H9 (cell line): ENCODE measurements at regions not wholly inside any gene's neighbourhood (a gene's known extent, or its start where the extent isn't known, plus 50 kb on each side); places are given as distances from the start of the nearest gene placed in this dataset.

Experiments used
- DNase-seq: peaks from one replicate; pipeline ENCODE4 v3.0.0-alpha.2; 2017
- H2AFZ ChIP-seq: one replicate; pipeline ENCODE4 v1.6.1; 2013; ENCODE audit warnings: mild to moderate bottlenecking, low read length, control low read depth, moderate library complexity
- H2AK5ac ChIP-seq: 2 replicates; pipeline ENCODE4 v1.6.1; 2013; ENCODE audit warnings: low read length, control low read depth, mixed read lengths; ENCODE audit not compliant: insufficient read length
- H2BK120ac ChIP-seq: one replicate; pipeline ENCODE4 v1.6.1; 2013; ENCODE audit warnings: low read depth, mild to moderate bottlenecking, low read length, control low read depth, inconsistent platforms; ENCODE audit not compliant: poor library complexity, severe bottlenecking
- H2BK12ac ChIP-seq: 2 replicates; pipeline ENCODE4 v1.6.1; 2013; ENCODE audit warnings: low read length, control low read depth, mixed read lengths, low read depth; ENCODE audit not compliant: insufficient read length
- H2BK15ac ChIP-seq: 2 replicates; pipeline ENCODE4 v1.6.1; 2013; ENCODE audit warnings: low read depth, low read length, control low read depth
- H2BK20ac ChIP-seq: one replicate; pipeline ENCODE4 v1.6.1; 2013; ENCODE audit warnings: low read depth, mild to moderate bottlenecking, low read length, control low read depth, inconsistent platforms; ENCODE audit not compliant: poor library complexity, severe bottlenecking
- H2BK5ac ChIP-seq: 2 replicates; pipeline ENCODE4 v1.6.1; 2013; ENCODE audit warnings: low read length, control low read depth, mixed read lengths; ENCODE audit not compliant: insufficient read length
- H3K14ac ChIP-seq: 2 replicates; pipeline ENCODE4 v1.6.1; 2013; ENCODE audit warnings: low read length, control low read depth; ENCODE audit not compliant: insufficient read depth
- H3K18ac ChIP-seq: 2 replicates; pipeline ENCODE4 v1.6.1; 2013; ENCODE audit warnings: low read depth, mild to moderate bottlenecking, mixed read lengths, low read length, control low read depth; ENCODE audit not compliant: insufficient read length
- H3K23ac ChIP-seq: 2 replicates; pipeline ENCODE4 v1.6.1; 2013; ENCODE audit warnings: low read length, control low read depth, mixed read lengths, low read depth; ENCODE audit not compliant: insufficient read length
- H3K23me2 ChIP-seq: 2 replicates; pipeline ENCODE4 v1.6.1; 2013; ENCODE audit warnings: low read depth, mild to moderate bottlenecking, mixed read lengths, low read length, control low read depth; ENCODE audit not compliant: insufficient read length, poor library complexity, severe bottlenecking
- H3K27ac ChIP-seq: 2 replicates; pipeline ENCODE4 v1.5.1; 2013; ENCODE audit warnings: low read length, control low read depth, mixed read lengths, low read depth; ENCODE audit not compliant: insufficient read length
- H3K27me3 ChIP-seq: 2 replicates; pipeline ENCODE4 v1.6.1; 2013; ENCODE audit warnings: low read length, control low read depth, inconsistent platforms; ENCODE audit not compliant: insufficient read depth
- H3K4ac ChIP-seq: 2 replicates; pipeline ENCODE4 v1.6.1; 2013; ENCODE audit warnings: low read depth, mild to moderate bottlenecking, control low read depth, inconsistent platforms, low read length, moderate library complexity
- H3K4me1 ChIP-seq: 2 replicates; pipeline ENCODE4 v1.6.1; 2013; ENCODE audit warnings: low read length, control low read depth, inconsistent platforms; ENCODE audit not compliant: insufficient read depth
- H3K4me2 ChIP-seq: 2 replicates; pipeline ENCODE4 v1.6.1; 2013; ENCODE audit warnings: low read length, control low read depth, mixed read lengths; ENCODE audit not compliant: insufficient read length, insufficient read depth
- H3K56ac ChIP-seq: 2 replicates; pipeline ENCODE4 v1.6.1; 2013; ENCODE audit warnings: low read depth, mild to moderate bottlenecking, mixed read lengths, low read length, control low read depth; ENCODE audit not compliant: insufficient read length
- H3K79me1 ChIP-seq: 2 replicates; pipeline ENCODE4 v1.6.1; 2013; ENCODE audit warnings: low read depth, mild to moderate bottlenecking, moderate library complexity, low read length, control low read depth, inconsistent platforms; ENCODE audit not compliant: insufficient read depth, poor library complexity, severe bottlenecking
- H3K79me2 ChIP-seq: 2 replicates; pipeline ENCODE4 v1.6.1; 2013; ENCODE audit warnings: low read length, control low read depth, inconsistent platforms; ENCODE audit not compliant: insufficient read depth
- H3K9ac ChIP-seq: 2 replicates; pipeline ENCODE4 v1.6.1; 2013; ENCODE audit warnings: low read length, control low read depth, mixed read lengths; ENCODE audit not compliant: insufficient read length; ENCODE audit errors: extremely low read depth
- H3K9me3 ChIP-seq: one replicate; pipeline ENCODE4 v1.6.1; 2013; ENCODE audit warnings: low read depth, low read length, inconsistent platforms; ENCODE audit not compliant: control insufficient read depth
- H3T11ph ChIP-seq: one replicate; pipeline ENCODE4 v1.6.1; 2013; ENCODE audit warnings: mild to moderate bottlenecking, low read length, control low read depth, inconsistent platforms
- H4K20me1 ChIP-seq: one replicate; pipeline ENCODE4 v1.6.1; 2013; ENCODE audit not compliant: control insufficient read depth, insufficient read length, insufficient read depth
- H4K5ac ChIP-seq: 2 replicates; pipeline ENCODE4 v1.6.1; 2013; ENCODE audit warnings: low read depth, mild to moderate bottlenecking, mixed read lengths, low read length, control low read depth; ENCODE audit not compliant: insufficient read length
- H4K8ac ChIP-seq: replicated peaks from 2 replicates; pipeline ENCODE4 v1.6.1; 2013; ENCODE audit warnings: low read length, control low read depth, mixed read lengths, low read depth; ENCODE audit not compliant: insufficient read length
- H4K91ac ChIP-seq: 2 replicates; pipeline ENCODE4 v1.6.1; 2013; ENCODE audit warnings: low read depth, mild to moderate bottlenecking, moderate library complexity, mixed read lengths, low read length, control low read depth; ENCODE audit not compliant: insufficient read length
- H3K27ac Mint-ChIP-seq, 3 experiments: 2 replicates in 2 of 3; 3 replicates in 1 of 3; pipeline ENCODE4 v1.8.0; 2020 to 2021; ENCODE audit warnings: mixed read lengths in 3 of 3, mild to moderate bottlenecking in 1 of 3, moderate library complexity in 1 of 3
- H3K27me3 Mint-ChIP-seq: 2 replicates; pipeline ENCODE4 v1.8.0; 2021; ENCODE audit warnings: low read depth, mild to moderate bottlenecking, moderate library complexity, mixed read lengths
- H3K36me3 Mint-ChIP-seq, 3 experiments: 2 replicates in 2 of 3; 3 replicates in 1 of 3; pipeline ENCODE4 v1.8.0; 2020 to 2021; ENCODE audit warnings: low read depth in 3 of 3, mixed read lengths in 3 of 3; ENCODE audit not compliant: insufficient read depth in 1 of 3
- H3K4me1 Mint-ChIP-seq, 2 experiments: 2 replicates each; pipeline ENCODE4 v1.8.0; 2020; ENCODE audit warnings: mixed read lengths in 2 of 2
- H3K4me3 Mint-ChIP-seq, 2 experiments: 2 replicates in 1 of 2; 3 replicates in 1 of 2; pipeline ENCODE4 v1.8.0; 2020 to 2021; ENCODE audit warnings: mild to moderate bottlenecking in 2 of 2, mixed read lengths in 2 of 2, moderate library complexity in 1 of 2
- H3K9me3 Mint-ChIP-seq, 2 experiments: 2 replicates in 1 of 2; 3 replicates in 1 of 2; pipeline ENCODE4 v1.8.0; 2020; ENCODE audit warnings: mild to moderate bottlenecking in 2 of 2, mixed read lengths in 2 of 2, moderate library complexity in 1 of 2
- WGBS: extraction: QIAGEN DNeasy Blood & Tissue Kit; methylation state at CpG from one replicate; pipeline ENCODE4 v1.1.7; 2013; ENCODE audit warnings: missing lambda C conversion rate, low lambda C conversion rate, mixed read lengths; ENCODE audit not compliant: insufficient read length; ENCODE audit errors: extremely low coverage; 5-methylcytosine and 5-hydroxymethylcytosine counted together
- TF ChIP-seq, protein P1 (sequence below): fragments of 200-600 bp; sonication (generic); conservative IDR thresholded peaks from 3 replicates; pipeline ENCODE4 v1.8.0; 2021; ENCODE audit warnings: antibody characterized with exemption, mild to moderate bottlenecking

- no peak overlapping the region for H3K9ac ChIP-seq
- no peak for DNase-seq
- Mint-ChIP-seq H3K27me3 (no peaks in the 10 kb centered on the region; the same call in 1 of the 2 replicates), H3K27ac (no peak overlapping the region), H3K4me1 (0 out of 4 replicates have a peak, but pooled peaks cover 0 to 4% of the 10 kb centered on the region in 2 experiments), H3K36me3 (no peaks in the 10 kb centered on the region), H3K9me3 (no peaks in the 10 kb centered on the region), H3K4me3 (no peak overlapping the region)
- no peak overlapping the region for H2BK12ac ChIP-seq
- H3K23ac ChIP-seq = no peak overlapping the region
- no peaks in the 10 kb centered on the region for H3K27me3 ChIP-seq
- H2BK20ac ChIP-seq = no peak overlapping the region
- H2AFZ ChIP-seq = no peak overlapping the region
- no peak overlapping the region for H3K4ac ChIP-seq
- no peak overlapping the region for H4K8ac ChIP-seq
- H4K5ac ChIP-seq = no peak overlapping the region
- no peaks in the 10 kb centered on the region for H3K79me1 ChIP-seq
- TF ChIP-seq, protein P1, sequence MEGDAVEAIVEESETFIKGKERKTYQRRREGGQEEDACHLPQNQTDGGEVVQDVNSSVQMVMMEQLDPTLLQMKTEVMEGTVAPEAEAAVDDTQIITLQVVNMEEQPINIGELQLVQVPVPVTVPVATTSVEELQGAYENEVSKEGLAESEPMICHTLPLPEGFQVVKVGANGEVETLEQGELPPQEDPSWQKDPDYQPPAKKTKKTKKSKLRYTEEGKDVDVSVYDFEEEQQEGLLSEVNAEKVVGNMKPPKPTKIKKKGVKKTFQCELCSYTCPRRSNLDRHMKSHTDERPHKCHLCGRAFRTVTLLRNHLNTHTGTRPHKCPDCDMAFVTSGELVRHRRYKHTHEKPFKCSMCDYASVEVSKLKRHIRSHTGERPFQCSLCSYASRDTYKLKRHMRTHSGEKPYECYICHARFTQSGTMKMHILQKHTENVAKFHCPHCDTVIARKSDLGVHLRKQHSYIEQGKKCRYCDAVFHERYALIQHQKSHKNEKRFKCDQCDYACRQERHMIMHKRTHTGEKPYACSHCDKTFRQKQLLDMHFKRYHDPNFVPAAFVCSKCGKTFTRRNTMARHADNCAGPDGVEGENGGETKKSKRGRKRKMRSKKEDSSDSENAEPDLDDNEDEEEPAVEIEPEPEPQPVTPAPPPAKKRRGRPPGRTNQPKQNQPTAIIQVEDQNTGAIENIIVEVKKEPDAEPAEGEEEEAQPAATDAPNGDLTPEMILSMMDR = no peak
- no peak overlapping the region for H3K4me2 ChIP-seq
- no peak overlapping the region for H2BK5ac ChIP-seq
- no peaks in the 10 kb centered on the region for H3K23me2 ChIP-seq
- no peak overlapping the region for H2BK15ac ChIP-seq
- H3K27ac ChIP-seq = no peak overlapping the region
- no peak overlapping the region for H3T11ph ChIP-seq
- no peak overlapping the region for H3K14ac ChIP-seq
- H3K4me1 ChIP-seq = no peaks in the 10 kb centered on the region
- WGBS = no CpG with 5 or more reads among the region's 1 CpG
- no peak overlapping the region for H3K18ac ChIP-seq
- no peak overlapping the region for H2AK5ac ChIP-seq
- H3K79me2 ChIP-seq = no peaks in the 10 kb centered on the region
- no peak overlapping the region for H3K56ac ChIP-seq
- H4K20me1 ChIP-seq = no peaks in the 10 kb centered on the region
- no peak overlapping the region for H4K91ac ChIP-seq
- no peaks in the 10 kb centered on the region for H3K9me3 ChIP-seq
- no peak overlapping the region for H2BK120ac ChIP-seq
Observed at GRCh38 chr1:79785964-79786363, 779.4 kb upstream of the ADGRL4 start.
